ENCODE measurements at regions not wholly inside any gene's neighbourhood (a gene's known extent, or its start where the extent isn't known, plus 50 kb on each side); places are given as distances from the start of the nearest gene placed in this dataset.

DNA sequence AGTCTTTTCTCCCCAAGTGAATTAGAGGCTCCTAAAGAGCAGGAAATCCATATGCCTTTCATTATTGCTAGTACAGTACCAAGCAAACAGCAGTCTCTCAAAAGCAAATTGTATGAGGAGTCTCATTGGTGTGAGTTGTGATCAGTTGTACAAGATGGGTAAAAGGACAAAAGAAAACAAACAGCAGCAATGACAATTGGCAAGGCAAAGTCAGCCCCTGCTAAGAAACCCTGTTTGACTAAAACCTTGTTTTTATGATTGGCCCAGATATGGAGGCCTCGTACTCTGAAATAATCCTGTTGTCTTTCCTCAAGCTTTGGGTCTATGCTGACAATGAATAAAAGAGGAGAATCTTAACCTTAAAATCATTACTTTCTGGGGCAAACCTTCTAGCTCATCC, 69.8 kb downstream of the FOXD1 start:
- H3K79me2 ChIP-seq (ENCODE audit: control insufficient read depth, insufficient read depth, low read length): no peaks in the 10 kb centered on the region
- H3K9me3 ChIP-seq (ENCODE audit: control insufficient read depth, low read depth, low read length): peaks cover 3% of the 10 kb centered on the region
- TF ChIP-seq EZH2 (IDR thresholded peaks at IDR 0.05; ENCODE audit: low read length): no peak
- TF ChIP-seq, protein P1, sequence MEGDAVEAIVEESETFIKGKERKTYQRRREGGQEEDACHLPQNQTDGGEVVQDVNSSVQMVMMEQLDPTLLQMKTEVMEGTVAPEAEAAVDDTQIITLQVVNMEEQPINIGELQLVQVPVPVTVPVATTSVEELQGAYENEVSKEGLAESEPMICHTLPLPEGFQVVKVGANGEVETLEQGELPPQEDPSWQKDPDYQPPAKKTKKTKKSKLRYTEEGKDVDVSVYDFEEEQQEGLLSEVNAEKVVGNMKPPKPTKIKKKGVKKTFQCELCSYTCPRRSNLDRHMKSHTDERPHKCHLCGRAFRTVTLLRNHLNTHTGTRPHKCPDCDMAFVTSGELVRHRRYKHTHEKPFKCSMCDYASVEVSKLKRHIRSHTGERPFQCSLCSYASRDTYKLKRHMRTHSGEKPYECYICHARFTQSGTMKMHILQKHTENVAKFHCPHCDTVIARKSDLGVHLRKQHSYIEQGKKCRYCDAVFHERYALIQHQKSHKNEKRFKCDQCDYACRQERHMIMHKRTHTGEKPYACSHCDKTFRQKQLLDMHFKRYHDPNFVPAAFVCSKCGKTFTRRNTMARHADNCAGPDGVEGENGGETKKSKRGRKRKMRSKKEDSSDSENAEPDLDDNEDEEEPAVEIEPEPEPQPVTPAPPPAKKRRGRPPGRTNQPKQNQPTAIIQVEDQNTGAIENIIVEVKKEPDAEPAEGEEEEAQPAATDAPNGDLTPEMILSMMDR (optimal IDR thresholded peaks at IDR 0.05 in 1 of 3, IDR thresholded peaks at IDR 0.05 in 1 of 3, conservative IDR thresholded peaks at IDR 0.05 in 1 of 3; ENCODE audit: extremely low read depth in 1 of 3, insufficient read depth in 2 of 3, low read length in 3 of 3): no peak
- no peaks in the 10 kb centered on the region for H4K20me1 ChIP-seq (ENCODE audit: control insufficient read depth, extremely low read depth, insufficient read depth, low read length)
- no peak overlapping the region for H3K4me3 ChIP-seq (ENCODE audit: control insufficient read depth in 2 of 3, extremely low read depth in 1 of 3, insufficient read depth in 2 of 3, low read depth in 1 of 3, low read length in 3 of 3)
- H2AFZ ChIP-seq (ENCODE audit: control insufficient read depth, low read length): no peak overlapping the region
- no peak for DNase-seq (ENCODE audit: low read depth, low spot score)
- H3K4me1 ChIP-seq (ENCODE audit: control insufficient read depth, extremely low read depth, insufficient read depth, low read length): peaks cover 27% of the 10 kb centered on the region
- dilution Hi-C loops (cut with MboI; ENCODE audit: extremely low pct_ligation_motif_present, low sequenced_read_pairs): no loop called here
- no peaks in the 10 kb centered on the region for H3K36me3 ChIP-seq (ENCODE audit: control insufficient read depth in 2 of 2, extremely low read depth in 1 of 2, insufficient read depth in 2 of 2, low read length in 2 of 2)
- FAIRE-seq: peak; percentile 62
- H3K9me1 ChIP-seq (ENCODE audit: control insufficient read depth, extremely low read depth, insufficient read depth, low read length): no peaks in the 10 kb centered on the region
- H3K9ac ChIP-seq (ENCODE audit: control insufficient read depth, extremely low read depth, insufficient read depth, low read length): no peak overlapping the region
- no peak overlapping the region for H3K4me2 ChIP-seq (ENCODE audit: control insufficient read depth, extremely low read depth, insufficient read depth, low read depth, low read length)
- no peak overlapping the region for H3K27ac ChIP-seq (ENCODE audit: control insufficient read depth, insufficient read depth, low read length)
- H3K27me3 ChIP-seq (ENCODE audit: control insufficient read depth, extremely low read depth, insufficient read depth, low read length): peaks cover 11% of the 10 kb centered on the region

DNA sequence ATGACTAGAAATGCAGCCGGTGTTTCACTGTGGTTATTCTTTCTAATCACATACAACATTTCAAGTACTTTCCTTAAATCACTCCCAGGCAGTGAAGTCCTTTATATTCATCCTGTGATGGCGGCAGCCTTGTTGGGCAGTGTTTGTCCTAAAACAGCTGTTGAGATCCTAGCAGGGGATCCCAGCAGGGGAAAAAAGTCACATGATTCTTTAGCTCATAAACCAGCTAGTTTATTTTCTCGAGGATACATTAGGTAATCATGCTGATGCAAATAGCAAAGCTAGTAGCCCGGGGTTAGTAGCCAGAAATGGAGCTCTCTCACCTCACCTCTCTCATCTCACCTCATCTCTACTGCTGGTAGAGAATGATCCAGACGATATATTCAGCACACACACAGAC, 70.5 kb downstream of the FOXD1 start:
- no peaks in the 10 kb centered on the region for H3K9me3 ChIP-seq (ENCODE audit: control insufficient read depth, low read depth, low read length)
- TF ChIP-seq, protein P1 (optimal IDR thresholded peaks at IDR 0.05 in 1 of 3, IDR thresholded peaks at IDR 0.05 in 1 of 3, conservative IDR thresholded peaks at IDR 0.05 in 1 of 3; ENCODE audit: extremely low read depth in 1 of 3, insufficient read depth in 2 of 3, low read length in 3 of 3): no peak
- no peak for TF ChIP-seq EZH2 (IDR thresholded peaks at IDR 0.05; ENCODE audit: low read length)
- H3K4me2 ChIP-seq (ENCODE audit: control insufficient read depth, extremely low read depth, insufficient read depth, low read depth, low read length): no peak overlapping the region
- no peaks in the 10 kb centered on the region for H3K36me3 ChIP-seq (ENCODE audit: control insufficient read depth in 2 of 2, extremely low read depth in 1 of 2, insufficient read depth in 2 of 2, low read length in 2 of 2)
- DNase-seq (ENCODE audit: low read depth, low spot score) (no peak), FAIRE-seq (peak; percentile 9)
- no peak overlapping the region for H3K9ac ChIP-seq (ENCODE audit: control insufficient read depth, extremely low read depth, insufficient read depth, low read length)
- H3K27me3 ChIP-seq (ENCODE audit: control insufficient read depth, extremely low read depth, insufficient read depth, low read length): peaks cover 11% of the 10 kb centered on the region
- peak overlapping the region; percentile 35 for H2AFZ ChIP-seq (ENCODE audit: control insufficient read depth, low read length)
- dilution Hi-C loops (cut with MboI; ENCODE audit: extremely low pct_ligation_motif_present, low sequenced_read_pairs): no loop called here
- no peaks in the 10 kb centered on the region for H4K20me1 ChIP-seq (ENCODE audit: control insufficient read depth, extremely low read depth, insufficient read depth, low read length)
- H3K4me1 ChIP-seq (ENCODE audit: control insufficient read depth, extremely low read depth, insufficient read depth, low read length): peaks cover 34% of the 10 kb centered on the region
- no peaks in the 10 kb centered on the region for H3K79me2 ChIP-seq (ENCODE audit: control insufficient read depth, insufficient read depth, low read length)
- no peak overlapping the region for H3K4me3 ChIP-seq (ENCODE audit: control insufficient read depth in 2 of 3, extremely low read depth in 1 of 3, insufficient read depth in 2 of 3, low read depth in 1 of 3, low read length in 3 of 3)
- no peaks in the 10 kb centered on the region for H3K9me1 ChIP-seq (ENCODE audit: control insufficient read depth, extremely low read depth, insufficient read depth, low read length)
- H3K27ac ChIP-seq (ENCODE audit: control insufficient read depth, insufficient read depth, low read length): no peak overlapping the region
